ENCODE measurements at regions not wholly inside any gene's neighbourhood (a gene's known extent, or its start where the extent isn't known, plus 50 kb on each side); places are given as distances from the start of the nearest gene placed in this dataset.

DNA sequence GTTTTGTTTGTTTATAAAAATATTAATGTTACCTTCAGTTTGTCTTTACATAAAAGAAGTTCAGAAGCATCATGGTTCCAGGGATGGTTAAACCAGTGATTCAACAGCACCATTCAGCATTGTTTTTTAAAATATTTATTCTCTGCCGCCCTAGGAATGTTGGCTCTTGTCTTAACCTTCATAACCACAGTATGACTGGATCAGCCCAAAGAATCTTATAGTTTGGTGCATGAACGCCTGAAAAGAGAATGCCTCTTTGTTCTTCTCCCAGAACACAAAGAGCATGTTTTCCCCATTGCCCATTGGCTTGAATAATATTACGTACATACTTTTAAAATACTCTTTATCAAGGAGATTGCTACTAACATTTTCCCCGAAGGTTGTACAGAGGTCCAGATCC, 413.4 kb downstream of the ANXA1 start:
- Histone ChIP-seq H3K9me3 (no peaks in the 10 kb centered on the region), H3K27ac (no peak overlapping the region), H3K27me3 (no peaks in the 10 kb centered on the region), H3K4me3 (no peak overlapping the region), H3K4me1 (no peaks in the 10 kb centered on the region), H3K36me3 (no peaks in the 10 kb centered on the region)
- ATAC-seq, result no peak
- intact Hi-C loops (cut with DNase I), result loop anchor here in 1 of 2 donors (10.0 kb wide), 1 partner anchor 300 kb away; no protein-coding TSS in a partner anchor
- 82% methylated on average over 4 of the region's 4 CpGs for WGBS (ENCODE audit: insufficient coverage, low coverage, low lambda C conversion rate, missing lambda C conversion rate)
- no peak for DNase-seq
- TF ChIP-seq, protein P1, sequence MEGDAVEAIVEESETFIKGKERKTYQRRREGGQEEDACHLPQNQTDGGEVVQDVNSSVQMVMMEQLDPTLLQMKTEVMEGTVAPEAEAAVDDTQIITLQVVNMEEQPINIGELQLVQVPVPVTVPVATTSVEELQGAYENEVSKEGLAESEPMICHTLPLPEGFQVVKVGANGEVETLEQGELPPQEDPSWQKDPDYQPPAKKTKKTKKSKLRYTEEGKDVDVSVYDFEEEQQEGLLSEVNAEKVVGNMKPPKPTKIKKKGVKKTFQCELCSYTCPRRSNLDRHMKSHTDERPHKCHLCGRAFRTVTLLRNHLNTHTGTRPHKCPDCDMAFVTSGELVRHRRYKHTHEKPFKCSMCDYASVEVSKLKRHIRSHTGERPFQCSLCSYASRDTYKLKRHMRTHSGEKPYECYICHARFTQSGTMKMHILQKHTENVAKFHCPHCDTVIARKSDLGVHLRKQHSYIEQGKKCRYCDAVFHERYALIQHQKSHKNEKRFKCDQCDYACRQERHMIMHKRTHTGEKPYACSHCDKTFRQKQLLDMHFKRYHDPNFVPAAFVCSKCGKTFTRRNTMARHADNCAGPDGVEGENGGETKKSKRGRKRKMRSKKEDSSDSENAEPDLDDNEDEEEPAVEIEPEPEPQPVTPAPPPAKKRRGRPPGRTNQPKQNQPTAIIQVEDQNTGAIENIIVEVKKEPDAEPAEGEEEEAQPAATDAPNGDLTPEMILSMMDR (IDR thresholded peaks at IDR 0.05), result no peak
- TF ChIP-seq POLR2A (IDR thresholded peaks at IDR 0.05), result no peak

DNA sequence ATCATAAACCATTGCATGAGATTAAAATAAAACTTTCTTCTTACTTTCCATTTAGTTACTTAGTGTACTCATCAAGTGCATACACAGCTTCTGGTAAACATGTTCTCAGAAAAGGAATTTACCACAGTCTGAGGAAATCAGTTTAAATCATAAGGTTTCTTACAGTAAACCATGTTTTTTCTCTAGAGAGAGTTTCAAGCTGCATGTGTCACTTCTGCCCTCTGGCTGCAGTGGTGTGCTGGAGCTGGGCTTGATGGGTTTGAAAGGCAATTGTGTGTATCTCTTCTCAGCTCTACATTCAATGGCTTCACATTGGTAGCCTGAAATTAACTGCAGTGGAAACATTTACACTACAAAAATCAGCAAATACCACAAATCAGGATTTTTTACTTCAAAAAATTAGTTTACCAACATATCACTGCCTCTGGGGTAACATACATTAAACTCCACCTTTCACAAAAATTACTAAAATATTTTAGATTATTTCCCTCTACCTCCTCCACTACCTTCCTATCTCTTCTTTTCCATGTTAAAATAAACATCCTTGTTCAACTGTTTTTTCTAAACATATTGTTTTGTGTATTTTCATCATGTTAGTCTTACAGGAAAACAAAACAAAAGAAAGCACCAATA, 414.3 kb downstream of the ANXA1 start:
- DNase-seq (peak in 2 of 3 donors; percentile 38 to 49), ATAC-seq (peak; percentile 88 to 94 (median 92))
- Histone ChIP-seq H3K4me3 (no peak overlapping the region), H3K27me3 (no peaks in the 10 kb centered on the region), H3K9me3 (no peaks in the 10 kb centered on the region), H3K27ac (no peak overlapping the region), H3K4me1 (no peaks in the 10 kb centered on the region), H3K36me3 (no peaks in the 10 kb centered on the region)
- TF ChIP-seq POLR2A (IDR thresholded peaks at IDR 0.05), result no peak
- TF ChIP-seq, protein P1 (IDR thresholded peaks at IDR 0.05), result peak; percentile 72 to 89 (median 80)
- intact Hi-C loops (cut with DNase I), result loop anchor here in 1 of 2 donors (10.0 kb wide), 1 partner anchor 301 kb away; no protein-coding TSS in a partner anchor

DNA sequence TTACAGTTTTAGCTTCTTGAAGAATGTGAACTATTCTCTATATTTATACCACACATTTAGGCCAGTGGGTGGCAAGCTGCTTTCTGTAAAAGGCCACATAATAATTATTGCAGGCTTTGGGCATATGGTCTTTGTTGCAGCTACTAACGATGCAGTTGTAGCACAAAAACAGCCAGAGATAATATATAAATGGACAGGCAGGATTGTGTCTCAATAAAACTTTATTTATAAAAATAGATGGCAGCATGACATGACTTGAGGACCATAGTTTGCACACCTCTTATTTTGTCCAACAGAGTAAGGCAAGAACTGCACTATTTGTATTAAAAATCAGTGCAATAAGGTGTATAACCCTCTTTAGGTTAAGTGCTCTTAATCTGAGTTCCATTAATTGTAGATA, 415.0 kb downstream of the ANXA1 start:
- no peak for ATAC-seq
- TF ChIP-seq, protein P1 (IDR thresholded peaks at IDR 0.05), result no peak
- no peak for TF ChIP-seq POLR2A (IDR thresholded peaks at IDR 0.05)
- intact Hi-C loops (cut with DNase I), result loop anchor here in 1 of 2 donors (10.0 kb wide), 1 partner anchor 302 kb away; no protein-coding TSS in a partner anchor
- H3K27me3 ChIP-seq, result no peaks in the 10 kb centered on the region
- no peak overlapping the region for H3K4me3 ChIP-seq
- H3K4me1 ChIP-seq, result no peaks in the 10 kb centered on the region
- no peaks in the 10 kb centered on the region for H3K36me3 ChIP-seq
- no peak overlapping the region for H3K27ac ChIP-seq
- no peak for DNase-seq
- H3K9me3 ChIP-seq, result no peaks in the 10 kb centered on the region
- WGBS (ENCODE audit: insufficient coverage, low coverage, low lambda C conversion rate, missing lambda C conversion rate), result 81% methylated on average over 1 of the region's 1 CpG

DNA sequence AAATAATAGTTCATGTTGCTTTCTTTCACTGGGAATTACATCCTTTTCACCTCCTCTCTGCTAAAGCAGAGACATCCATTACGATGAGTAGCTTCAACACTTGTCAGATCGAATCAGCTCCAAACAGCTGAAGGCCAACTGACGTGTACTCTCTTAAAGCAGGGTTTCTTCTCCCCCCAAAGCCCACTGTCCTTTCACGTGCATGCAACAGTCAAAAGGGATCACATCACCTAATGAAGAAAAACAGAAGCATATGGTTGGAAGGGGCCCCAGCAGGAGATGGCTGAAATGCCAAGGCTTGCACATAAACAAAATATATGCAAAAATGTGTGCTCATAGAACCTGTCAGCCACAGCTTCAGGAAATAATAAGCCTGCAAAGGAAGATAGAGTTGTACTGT, 421.6 kb downstream of the ANXA1 start:
- TF ChIP-seq, protein P1 (IDR thresholded peaks at IDR 0.05), result no peak
- no peak for TF ChIP-seq POLR2A (IDR thresholded peaks at IDR 0.05)
- Histone ChIP-seq H3K27me3 (peaks cover 0 to 9% of the 10 kb centered on the region in 2 donors), H3K27ac (no peak overlapping the region), H3K36me3 (no peaks in the 10 kb centered on the region), H3K4me3 (no peak overlapping the region), H3K4me1 (peaks cover 0 to 5% (median 0%) of the 10 kb centered on the region in 4 donors), H3K9me3 (no peaks in the 10 kb centered on the region)
- intact Hi-C loops (cut with DNase I), result no loop called here
- DNase-seq, result no peak
- ATAC-seq, result no peak
- WGBS (ENCODE audit: insufficient coverage, low coverage, low lambda C conversion rate, missing lambda C conversion rate), result 72% methylated on average over 4 of the region's 4 CpGs
